Activated CD8-positive, alpha-beta memory T cell treated with anti-CD3 and anti-CD28 coated beads for 36 hours (primary cell): ENCODE measurements at regions not wholly inside any gene's neighbourhood (a gene's known extent, or its start where the extent isn't known, plus 50 kb on each side); places are given as distances from the start of the nearest gene placed in this dataset.
"Not testable (repeated sequence)": the region's sequence is repeated elsewhere in the genome, so short reads cannot be mapped to it uniquely, and the experiment has no call there.

Experiments used
- CTCF ChIA-PET: fragments of 350-600 bp; sonication (Branson Sonifier 250); formaldehyde crosslinking; loops from one replicate; lab custom pipeline; 2021; ENCODE audit warnings: antibody characterized with exemption; lab: Charles Lee
- POLR2A ChIA-PET: fragments of 350-600 bp; sonication (Branson Sonifier 250); formaldehyde crosslinking; loops from one replicate; lab custom pipeline; 2021; ENCODE audit warnings: antibody characterized with exemption; lab: Charles Lee

GRCh38 chr5:109584986-109585599 lies 104.6 kb upstream of the MAN2A1 start:
- CTCF ChIA-PET: no interaction called here
- POLR2A ChIA-PET: no interaction called here

DNA sequence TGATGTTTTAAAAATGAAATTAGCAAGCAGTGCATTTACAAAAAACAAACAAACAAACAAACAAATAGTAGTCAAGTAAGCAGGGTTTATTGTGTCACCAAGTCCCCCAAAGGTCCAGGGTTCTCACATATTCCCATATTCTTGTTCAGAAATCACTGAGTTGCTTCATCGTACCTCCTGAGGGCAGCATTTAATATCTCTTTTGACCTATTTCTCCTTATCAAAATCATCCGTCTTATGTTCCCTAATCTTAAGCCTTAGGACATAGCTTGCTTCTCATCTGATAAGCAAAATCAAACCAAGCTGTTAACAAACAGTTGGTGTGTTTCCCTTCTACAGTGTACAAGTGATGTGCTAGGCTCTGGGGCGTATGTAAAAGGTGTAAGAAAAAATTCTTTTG lies 109.5 kb upstream of the MAN2A1 start:
- CTCF ChIA-PET: no interaction called here
- POLR2A ChIA-PET: no interaction called here

- ChIA-PET POLR2A (no interaction called here), CTCF (no interaction called here)
Measured at GRCh38 chr5:109575506-109575905, 114.2 kb upstream of the MAN2A1 start.

- CTCF ChIA-PET: no interaction called here
- POLR2A ChIA-PET: no interaction called here
Measured at GRCh38 chr5:109574985-109575384, 114.7 kb upstream of the MAN2A1 start.

GRCh38 chr5:109573766-109574165 lies 116.0 kb upstream of the MAN2A1 start:
- ChIA-PET POLR2A (no interaction called here), CTCF (no interaction called here)

- CTCF ChIA-PET: no interaction called here
Measured at GRCh38 chr5:109573256-109573655, 116.5 kb upstream of the MAN2A1 start.

DNA sequence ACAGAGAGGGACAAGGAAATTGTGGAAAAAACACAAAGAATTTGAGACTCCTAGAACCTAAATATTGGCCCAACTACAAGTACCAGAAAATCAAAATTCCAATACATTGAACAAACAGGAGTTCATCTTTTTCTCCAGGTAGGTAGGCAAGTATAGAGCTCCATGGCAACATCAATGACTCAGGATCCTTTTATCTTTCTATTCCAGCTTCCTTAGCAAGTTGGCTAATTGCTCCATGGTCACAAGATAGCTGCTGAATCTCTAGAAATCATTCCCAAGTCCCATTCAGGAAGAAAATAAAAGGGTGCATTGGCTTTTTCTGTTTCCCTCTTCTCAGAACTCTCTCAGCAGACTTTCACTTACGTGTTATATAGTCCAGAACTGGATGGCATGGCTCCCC lies 117.9 kb upstream of the MAN2A1 start:
- CTCF ChIA-PET: no interaction called here
- POLR2A ChIA-PET: no interaction called here

More at GRCh38 chr5:109573256-109573655, 116.5 kb upstream of the MAN2A1 start:
- POLR2A ChIA-PET: no interaction called here

- ChIA-PET CTCF (no interaction called here), POLR2A (no interaction called here)
Measured at GRCh38 chr5:109570362-109570874, 119.3 kb upstream of the MAN2A1 start.

DNA sequence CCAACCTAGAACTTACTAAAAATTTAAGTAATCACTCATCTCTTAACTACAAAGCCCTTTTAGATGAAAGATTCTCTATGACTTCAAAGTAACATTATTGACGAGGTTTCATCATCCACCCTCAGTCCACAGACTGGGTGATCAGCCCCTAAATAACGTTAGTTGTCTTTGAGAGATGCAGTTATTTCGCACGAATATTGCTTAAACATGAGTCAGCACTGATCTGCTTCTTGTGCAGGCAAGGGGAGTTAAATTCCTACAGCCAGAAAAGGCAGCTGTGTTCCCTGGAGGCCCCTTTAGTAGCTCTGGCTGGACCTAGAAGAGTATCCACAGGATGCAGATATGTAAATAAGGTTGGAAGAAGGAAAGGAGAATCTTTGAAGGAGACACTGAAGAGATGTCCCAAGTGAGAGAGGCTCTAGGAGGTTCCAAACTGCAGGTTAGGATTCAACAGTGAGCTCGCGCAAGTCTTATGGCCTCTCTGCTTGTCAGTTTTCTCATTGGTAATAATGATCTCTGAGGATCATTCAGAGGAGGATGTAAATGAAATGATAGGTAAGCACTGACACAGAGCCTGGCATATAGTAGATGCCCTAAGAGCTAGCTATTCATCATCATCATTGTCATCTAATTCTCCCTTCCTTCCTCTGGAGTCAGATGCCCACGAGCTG lies 122.2 kb upstream of the MAN2A1 start:
- POLR2A ChIA-PET: no interaction called here
- CTCF ChIA-PET: no interaction called here

DNA sequence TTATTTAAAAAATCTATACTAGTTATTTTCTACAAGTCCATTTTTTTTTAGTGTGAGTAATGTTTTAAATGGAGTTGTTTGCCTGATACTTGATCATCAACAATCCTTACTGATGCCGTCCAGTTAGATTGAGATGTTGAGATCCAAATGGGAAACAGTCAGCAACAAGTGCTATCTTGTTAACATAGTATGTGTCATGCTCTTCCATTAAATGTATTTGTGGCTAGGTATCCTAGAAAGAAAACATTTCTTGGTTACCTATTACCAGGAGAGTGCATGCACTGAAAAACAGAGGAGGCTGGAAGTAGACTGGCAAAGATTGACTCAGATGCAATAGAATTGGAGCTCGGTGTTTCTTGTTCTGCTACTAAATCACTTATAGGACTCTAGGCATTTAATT lies 123.4 kb upstream of the MAN2A1 start:
- ChIA-PET POLR2A (no interaction called here), CTCF (no interaction called here)

DNA sequence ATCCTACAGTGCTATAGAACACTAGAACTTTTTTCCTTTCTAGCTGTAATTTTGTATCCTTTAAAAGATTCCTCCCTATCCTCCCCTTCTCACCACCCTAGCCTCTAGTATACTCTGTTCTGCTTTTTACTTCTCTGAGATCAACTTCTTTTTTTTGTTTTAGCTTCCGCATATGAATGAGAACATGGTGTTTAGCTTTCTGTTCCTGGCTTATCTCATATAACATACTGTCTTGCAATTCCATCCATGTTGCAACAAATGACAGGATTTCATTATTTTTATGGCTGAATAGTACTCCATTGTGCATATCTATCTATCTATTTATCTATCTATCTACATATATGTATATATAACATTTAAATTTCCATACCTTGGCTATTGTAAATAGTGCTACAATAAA lies 126.0 kb upstream of the MAN2A1 start:
- ChIA-PET CTCF (no interaction called here), POLR2A (no interaction called here)

DNA sequence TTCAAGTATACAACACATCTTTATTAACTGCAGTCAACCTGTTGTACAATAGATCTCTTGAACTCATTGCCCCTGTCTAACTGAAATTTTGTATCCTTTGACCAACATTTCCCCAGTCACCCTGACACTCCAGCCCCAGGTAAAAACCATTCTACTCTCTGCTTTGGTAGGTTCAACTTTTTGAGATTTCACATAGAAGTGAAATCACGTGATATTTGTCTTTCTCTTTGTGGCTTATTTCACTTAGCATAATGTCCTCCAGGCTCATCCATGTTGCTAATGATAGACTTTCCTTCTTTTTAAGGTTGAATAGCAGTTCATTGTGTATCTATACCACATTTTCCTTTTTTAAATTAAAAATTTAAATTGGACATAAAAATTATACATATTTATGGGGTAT lies 126.5 kb upstream of the MAN2A1 start:
- ChIA-PET CTCF (no interaction called here), POLR2A (no interaction called here)

DNA sequence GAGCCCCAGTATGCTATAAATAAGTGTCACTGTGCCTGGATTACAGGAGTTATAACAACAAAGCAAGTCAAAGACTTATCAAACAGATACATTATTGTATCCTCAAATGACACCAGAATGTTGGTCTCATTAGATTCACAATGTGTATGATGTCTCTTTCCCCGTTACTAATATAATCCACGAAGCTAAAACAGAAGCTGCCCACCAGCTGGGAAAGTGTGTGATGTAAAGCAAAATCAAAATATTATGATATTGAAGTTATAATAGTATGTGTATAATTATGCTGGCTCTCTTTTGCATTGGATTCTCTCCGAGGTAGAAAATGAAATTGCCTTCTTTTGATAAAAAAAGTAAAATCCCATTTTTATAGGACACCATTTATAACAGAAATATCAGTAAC lies 127.3 kb upstream of the MAN2A1 start:
- CTCF ChIA-PET: interaction anchor here (0.5 kb wide), 1 partner anchor 1039 kb away, joined by 4 read pairs; no protein-coding TSS in a partner anchor
- POLR2A ChIA-PET: no interaction called here

GRCh38 chr5:109561447-109561846 lies 128.3 kb upstream of the MAN2A1 start:
- CTCF ChIA-PET: no interaction called here
- POLR2A ChIA-PET: no interaction called here

- POLR2A ChIA-PET: no interaction called here
- CTCF ChIA-PET: no interaction called here
Measured at GRCh38 chr5:109560554-109560953, 129.2 kb upstream of the MAN2A1 start.

DNA sequence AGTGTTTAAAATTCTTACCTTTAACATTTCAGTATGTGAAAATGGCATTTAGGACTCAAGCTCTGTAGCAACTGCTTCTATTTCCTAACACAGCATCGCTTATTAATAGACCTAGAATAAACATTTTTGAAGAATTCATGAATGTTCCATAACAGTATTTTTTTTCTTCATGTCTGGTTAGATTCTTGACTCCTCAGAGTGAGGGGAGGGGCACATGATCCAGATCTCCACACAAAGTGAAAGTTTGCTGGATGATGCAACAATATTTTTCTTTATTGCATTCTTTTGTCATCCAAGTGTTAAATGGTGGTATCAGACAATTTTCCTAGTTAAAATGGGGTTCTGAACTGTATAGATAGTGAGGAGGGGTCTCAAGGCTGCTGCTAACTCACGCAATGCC lies 130.8 kb upstream of the MAN2A1 start:
- POLR2A ChIA-PET: no interaction called here
- CTCF ChIA-PET: no interaction called here

DNA sequence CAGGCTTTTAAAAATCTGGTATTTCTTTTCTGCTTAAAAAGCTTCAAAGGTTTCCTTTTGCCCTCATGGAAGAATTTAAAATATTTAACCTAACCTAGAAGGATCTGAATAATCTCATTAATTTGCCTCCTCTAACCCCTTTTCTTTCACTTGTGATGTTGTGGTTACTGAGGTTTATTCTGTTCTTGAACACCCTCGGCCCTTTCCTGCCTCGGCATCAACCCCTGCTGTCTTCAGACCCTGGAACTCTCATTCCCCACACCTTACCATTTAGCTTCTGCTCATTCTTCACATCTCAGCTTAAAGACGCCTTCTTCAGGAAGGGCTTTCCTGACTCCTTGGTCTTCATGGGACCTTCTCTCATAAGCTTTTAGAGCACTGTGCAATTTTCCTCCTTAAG lies 131.4 kb upstream of the MAN2A1 start:
- POLR2A ChIA-PET: no interaction called here

GRCh38 chr5:109553846-109554245 lies 135.9 kb upstream of the MAN2A1 start:
- CTCF ChIA-PET: no interaction called here
- POLR2A ChIA-PET: no interaction called here

More for the DNA sequence above, 131.4 kb upstream of the MAN2A1 start:
- CTCF ChIA-PET: no interaction called here

DNA sequence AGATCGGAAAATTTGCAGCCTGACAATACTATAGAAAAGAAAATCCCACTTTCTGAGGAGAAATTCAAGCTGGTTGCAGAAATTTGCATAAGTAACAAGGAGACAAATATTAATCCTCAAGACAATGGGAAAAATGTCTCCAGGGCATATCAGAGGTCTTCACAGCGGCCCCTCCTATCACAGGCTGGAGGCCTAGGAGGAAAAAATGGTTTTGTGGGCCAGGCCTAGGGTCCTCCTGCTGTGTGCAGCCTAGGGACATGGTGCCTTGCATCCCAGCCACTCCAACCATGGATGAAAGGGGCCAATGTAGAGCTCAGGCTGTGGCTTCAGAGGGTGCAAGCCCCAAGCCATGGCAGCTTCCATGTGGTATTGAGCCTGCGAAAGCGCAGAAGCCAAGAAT lies 138.5 kb upstream of the MAN2A1 start:
- CTCF ChIA-PET, POLR2A ChIA-PET: not testable (repeated sequence)

DNA sequence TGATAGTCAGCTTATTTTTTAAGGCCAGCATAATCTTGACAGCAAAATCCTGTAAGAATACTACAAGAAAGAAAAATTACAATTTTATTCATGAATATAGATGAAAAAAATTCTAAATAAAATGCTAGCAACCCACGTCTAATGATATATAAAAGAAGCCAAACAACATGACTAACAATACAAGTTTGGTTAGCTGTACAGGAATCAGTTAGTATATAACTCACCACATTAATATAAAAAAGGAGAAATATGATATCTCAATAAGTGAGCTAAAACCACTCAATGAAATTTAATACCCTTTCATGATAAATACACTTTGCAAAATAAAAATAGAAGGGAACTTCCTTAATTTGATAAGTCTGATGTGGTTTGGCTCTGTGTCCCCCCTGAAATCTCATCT lies 139.7 kb upstream of the MAN2A1 start:
- CTCF ChIA-PET: no interaction called here

GRCh38 chr5:109546461-109546860 lies 136.7 kb upstream of the PJA2 start:
- POLR2A ChIA-PET: no interaction called here
- CTCF ChIA-PET: no interaction called here

More for the DNA sequence above, 139.7 kb upstream of the MAN2A1 start:
- POLR2A ChIA-PET: no interaction called here
